ENCODE measurements at regions not wholly inside any gene's neighbourhood (a gene's known extent, or its start where the extent isn't known, plus 50 kb on each side); places are given as distances from the start of the nearest gene placed in this dataset.
"Not testable (repeated sequence)": the region's sequence is repeated elsewhere in the genome, so short reads cannot be mapped to it uniquely, and the experiment has no call there.

DNA sequence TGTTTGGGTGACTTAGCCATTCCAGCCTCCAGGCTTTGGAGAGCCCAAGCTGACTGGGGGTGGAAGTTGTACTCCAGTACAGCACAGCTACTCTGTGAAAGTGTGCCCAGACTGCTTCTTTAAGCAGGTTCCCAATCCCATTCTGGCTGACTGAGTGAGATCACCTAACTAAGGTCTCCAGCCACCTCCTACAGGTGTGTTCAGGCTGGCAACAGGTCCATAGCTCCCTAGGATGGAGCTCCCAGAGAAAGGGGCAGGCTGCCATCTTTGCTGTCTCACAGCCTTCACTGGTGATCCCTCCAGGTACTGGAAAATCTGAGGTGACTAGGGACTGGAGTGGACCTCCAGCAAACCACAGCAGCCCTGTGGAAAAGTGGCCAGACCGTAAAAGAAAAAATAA is 445.3 kb upstream of the KCNMB2 start:
- WGBS: 98% methylated on average over 1 of the region's 1 CpG
- H3K4me3 ChIP-seq (ENCODE audit: low read depth, low read length): no peak overlapping the region
- H3K27ac ChIP-seq (ENCODE audit: low read depth): no peak overlapping the region
- H3K36me3 ChIP-seq (ENCODE audit: insufficient read depth): no peaks in the 10 kb centered on the region
- no peak for DNase-seq (ENCODE audit: extremely low spot score)
- H3K4me1 ChIP-seq (ENCODE audit: insufficient read depth): no peaks in the 10 kb centered on the region

DNA sequence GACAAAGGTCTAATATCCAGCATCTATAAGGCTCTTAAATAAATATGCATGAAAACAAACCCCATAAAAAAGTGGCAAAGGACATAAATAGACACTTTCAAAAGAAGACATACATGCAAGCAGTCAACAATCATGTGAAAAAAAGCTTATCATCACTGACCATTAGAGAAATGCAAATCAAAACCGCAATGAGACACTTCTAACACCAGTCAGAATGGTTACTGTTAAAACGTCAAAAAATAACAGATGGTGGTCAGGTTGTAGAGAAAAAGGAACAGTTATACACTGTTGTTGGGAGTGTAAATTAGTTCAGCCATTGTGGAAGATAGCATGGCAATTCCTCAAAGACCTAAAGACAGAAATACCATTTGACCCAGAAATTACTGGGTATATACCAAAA is 440.7 kb upstream of the KCNMB2 start:
- Histone ChIP-seq H3K36me3 (ENCODE audit: insufficient read depth) (no peaks in the 10 kb centered on the region), H3K27ac (ENCODE audit: low read depth) (no peak overlapping the region), H3K4me1 (ENCODE audit: insufficient read depth) (no peaks in the 10 kb centered on the region), H3K4me3 (ENCODE audit: low read depth, low read length) (no peak overlapping the region)
- WGBS: 96% methylated on average over 2 of the region's 2 CpGs
- DNase-seq (ENCODE audit: extremely low spot score): no peak

DNA sequence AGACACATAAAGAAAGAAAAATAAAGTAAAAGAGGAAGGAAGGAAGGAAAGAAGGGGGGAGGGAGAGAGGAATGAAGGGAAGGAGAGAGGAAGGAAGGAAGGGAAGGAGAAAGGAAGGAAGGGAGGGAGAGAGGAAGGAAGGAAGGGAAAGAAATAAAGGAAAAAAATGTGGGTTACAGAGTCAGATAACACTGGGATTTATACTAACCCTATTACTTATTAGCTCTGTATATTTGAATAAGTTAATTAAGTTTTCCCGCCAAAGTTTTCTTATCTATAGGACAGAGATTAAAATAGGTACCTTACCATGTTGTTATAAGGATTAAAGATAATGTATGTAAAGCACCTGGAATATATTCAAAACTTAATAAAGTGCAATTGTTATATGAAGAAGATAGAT is 439.3 kb upstream of the KCNMB2 start:
- H3K4me3 ChIP-seq (ENCODE audit: low read depth, low read length): no peak overlapping the region
- no peaks in the 10 kb centered on the region for H3K36me3 ChIP-seq (ENCODE audit: insufficient read depth)
- no peaks in the 10 kb centered on the region for H3K4me1 ChIP-seq (ENCODE audit: insufficient read depth)
- no peak overlapping the region for H3K27ac ChIP-seq (ENCODE audit: low read depth)
- 95% methylated on average over 1 of the region's 1 CpG for WGBS
- DNase-seq (ENCODE audit: extremely low spot score): no peak

DNA sequence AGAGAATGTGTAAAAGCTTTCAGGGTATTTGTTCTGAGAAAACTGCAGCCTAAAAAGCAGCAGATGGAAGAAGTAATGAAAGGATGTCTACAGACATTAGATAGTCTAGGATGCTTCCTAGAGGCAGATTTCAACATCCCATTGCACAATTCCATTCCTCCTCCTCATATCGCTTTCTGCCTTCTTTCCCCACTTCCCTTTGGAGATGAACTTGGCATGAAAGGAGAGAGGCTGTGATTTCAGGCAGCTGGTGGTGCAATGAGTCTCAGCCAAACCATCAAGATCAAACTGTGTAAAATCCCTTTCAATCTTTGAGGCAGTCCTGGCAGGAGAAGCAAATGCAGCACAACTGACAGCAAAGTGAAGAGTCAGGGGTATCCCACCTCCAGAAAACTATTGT is 438.7 kb upstream of the KCNMB2 start:
- Histone ChIP-seq H3K4me3 (ENCODE audit: low read depth, low read length) (no peak overlapping the region), H3K27ac (ENCODE audit: low read depth) (no peak overlapping the region), H3K4me1 (ENCODE audit: insufficient read depth) (no peaks in the 10 kb centered on the region), H3K36me3 (ENCODE audit: insufficient read depth) (no peaks in the 10 kb centered on the region)
- 41% methylated on average over 1 of the region's 1 CpG for WGBS
- no peak for DNase-seq (ENCODE audit: extremely low spot score)

DNA sequence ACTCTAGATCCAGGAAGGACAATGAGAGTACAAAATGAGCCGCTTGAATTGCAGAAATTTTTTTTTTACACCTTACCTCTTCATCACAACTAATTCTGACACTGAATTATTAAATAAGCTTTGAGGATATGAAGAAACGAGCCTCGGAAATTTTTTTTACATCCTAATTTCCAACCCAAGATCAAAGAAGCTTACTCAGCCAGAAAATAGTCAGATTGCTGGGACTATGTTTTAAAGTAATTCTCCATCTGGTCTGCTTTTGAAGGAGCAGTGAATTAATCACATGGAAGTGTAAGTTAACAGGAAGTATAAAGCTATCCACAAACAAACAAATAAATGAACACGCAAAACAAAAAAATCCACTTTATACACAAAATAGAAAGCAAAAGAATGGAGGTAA is 437.0 kb upstream of the KCNMB2 start:
- Histone ChIP-seq H3K4me1 (ENCODE audit: insufficient read depth) (no peaks in the 10 kb centered on the region), H3K36me3 (ENCODE audit: insufficient read depth) (no peaks in the 10 kb centered on the region), H3K4me3 (ENCODE audit: low read depth, low read length) (no peak overlapping the region), H3K27ac (ENCODE audit: low read depth) (no peak overlapping the region)
- no peak for DNase-seq (ENCODE audit: extremely low spot score)
- 94% methylated on average over 4 of the region's 4 CpGs for WGBS

DNA sequence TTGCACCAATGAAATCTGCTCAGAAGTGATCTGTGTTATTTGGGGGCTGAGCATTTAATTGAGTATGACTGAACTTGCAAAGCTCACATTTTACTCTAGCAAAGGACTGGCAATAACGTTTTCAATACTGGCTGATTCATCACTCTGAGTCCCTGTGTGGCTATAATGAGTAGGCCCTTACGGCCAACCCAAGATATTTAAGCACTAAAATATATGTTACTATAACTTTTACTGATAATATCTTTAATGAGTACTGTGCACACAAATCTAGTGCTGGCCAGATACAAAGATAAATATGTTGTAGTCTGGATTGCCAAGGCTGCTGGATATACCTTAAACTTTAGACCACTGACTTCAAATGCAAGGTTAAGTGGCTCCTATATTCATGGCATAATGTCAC is 436.4 kb upstream of the KCNMB2 start:
- no peak for DNase-seq (ENCODE audit: extremely low spot score)
- H3K36me3 ChIP-seq (ENCODE audit: insufficient read depth): no peaks in the 10 kb centered on the region
- no peak overlapping the region for H3K4me3 ChIP-seq (ENCODE audit: low read depth, low read length)
- no peak overlapping the region for H3K27ac ChIP-seq (ENCODE audit: low read depth)
- WGBS: 69% methylated on average over 2 of the region's 2 CpGs
- no peaks in the 10 kb centered on the region for H3K4me1 ChIP-seq (ENCODE audit: insufficient read depth)

DNA sequence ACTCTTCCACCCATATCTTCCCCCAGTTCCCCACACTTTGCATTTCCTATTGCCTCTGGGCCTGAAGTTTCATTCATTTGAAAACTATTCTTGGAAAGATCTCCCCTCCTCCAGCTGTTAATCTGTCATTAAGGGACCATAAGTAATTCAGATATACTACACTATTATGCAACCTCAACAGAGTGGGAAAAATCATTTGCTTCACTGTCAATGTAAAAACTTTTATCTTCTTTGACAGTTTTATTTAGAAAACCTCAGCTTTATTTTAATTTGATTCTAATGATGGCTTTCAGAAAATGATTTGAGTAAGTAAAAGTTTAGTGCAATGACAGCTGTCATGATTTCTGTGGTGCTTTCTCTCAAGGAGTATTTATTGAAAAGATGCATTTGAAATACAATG is 435.3 kb upstream of the KCNMB2 start:
- Histone ChIP-seq H3K4me3 (ENCODE audit: low read depth, low read length) (no peak overlapping the region), H3K4me1 (ENCODE audit: insufficient read depth) (no peaks in the 10 kb centered on the region), H3K27ac (ENCODE audit: low read depth) (no peak overlapping the region), H3K36me3 (ENCODE audit: insufficient read depth) (no peaks in the 10 kb centered on the region)
- DNase-seq (ENCODE audit: extremely low spot score): no peak

DNA sequence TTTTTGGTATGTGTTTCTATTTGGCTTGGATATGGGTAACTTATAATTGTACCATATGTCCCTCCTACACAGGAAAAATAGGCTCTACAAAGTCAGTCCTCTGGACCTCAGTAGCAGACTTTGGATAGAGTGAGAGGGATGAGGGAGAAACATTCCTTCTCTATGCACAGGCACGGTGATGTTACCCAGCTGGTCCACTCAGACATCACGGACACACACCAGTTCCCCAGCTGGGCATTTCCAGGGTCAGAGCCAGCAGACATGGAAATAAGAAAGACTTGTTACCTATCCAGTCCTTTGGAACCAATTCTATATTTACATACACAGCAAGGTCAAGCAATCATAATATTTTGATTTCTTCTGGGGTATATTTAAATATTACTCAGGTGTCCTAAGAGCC is 433.1 kb upstream of the KCNMB2 start:
- Histone ChIP-seq H3K27ac (ENCODE audit: low read depth) (no peak overlapping the region), H3K4me3 (ENCODE audit: low read depth, low read length) (no peak overlapping the region), H3K4me1 (ENCODE audit: insufficient read depth) (no peaks in the 10 kb centered on the region), H3K36me3 (ENCODE audit: insufficient read depth) (no peaks in the 10 kb centered on the region)
- whole genome bisulfite sequencing: 71% methylated on average over 2 of the region's 2 CpGs
- DNase-seq (ENCODE audit: extremely low spot score): no peak

DNA sequence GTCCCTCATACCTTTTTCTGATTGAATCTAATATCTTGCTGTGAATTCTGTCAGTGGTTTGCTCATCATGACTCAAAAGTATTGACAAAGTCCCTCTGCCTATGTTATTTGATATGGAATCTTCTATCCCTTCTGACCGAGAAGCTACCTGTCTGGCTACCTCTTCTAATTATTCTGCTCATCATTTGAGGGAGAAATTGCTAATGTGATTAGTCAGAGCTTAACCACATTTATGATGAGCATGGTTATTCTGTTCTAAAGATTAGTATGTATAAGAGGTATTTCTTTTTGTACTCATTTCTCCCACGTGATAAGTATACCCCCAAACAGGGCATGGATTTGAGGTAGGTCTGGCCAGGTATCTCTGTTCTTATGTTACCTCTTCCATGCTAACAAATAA is 428.4 kb upstream of the KCNMB2 start:
- no peak overlapping the region for H3K4me3 ChIP-seq (ENCODE audit: low read depth, low read length)
- 90% methylated on average over 2 of the region's 2 CpGs for WGBS

DNA sequence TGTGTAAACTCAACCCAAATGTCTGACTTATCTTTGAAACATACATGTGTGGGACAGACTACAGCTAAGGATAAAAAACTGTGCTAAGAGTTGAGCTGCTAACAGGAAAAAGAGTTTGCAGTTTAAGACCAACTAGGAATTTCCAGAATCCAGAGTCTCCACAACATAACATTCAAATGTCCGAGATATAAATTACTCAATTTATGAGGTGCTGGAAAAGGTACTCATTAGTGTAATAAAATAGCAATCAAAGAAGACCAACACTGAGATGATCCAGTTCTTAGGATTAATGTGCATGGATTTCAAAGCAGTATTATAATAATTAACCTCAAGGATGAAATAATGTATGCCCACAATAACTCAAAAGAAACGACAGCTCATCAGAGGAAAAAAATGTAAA is 426.5 kb upstream of the KCNMB2 start:
- no peak overlapping the region for H3K27ac ChIP-seq (ENCODE audit: low read depth)
- no peak overlapping the region for H3K4me3 ChIP-seq (ENCODE audit: low read depth, low read length)
- WGBS: 53% methylated on average over 2 of the region's 2 CpGs
- DNase-seq (ENCODE audit: extremely low spot score): no peak
- no peaks in the 10 kb centered on the region for H3K4me1 ChIP-seq (ENCODE audit: insufficient read depth)
- H3K36me3 ChIP-seq (ENCODE audit: insufficient read depth): no peaks in the 10 kb centered on the region

More for the DNA sequence above, 428.4 kb upstream of the KCNMB2 start:
- no peak overlapping the region for H3K27ac ChIP-seq (ENCODE audit: low read depth)
- no peak for DNase-seq (ENCODE audit: extremely low spot score)
- no peaks in the 10 kb centered on the region for H3K36me3 ChIP-seq (ENCODE audit: insufficient read depth)
- H3K4me1 ChIP-seq (ENCODE audit: insufficient read depth): no peaks in the 10 kb centered on the region

DNA sequence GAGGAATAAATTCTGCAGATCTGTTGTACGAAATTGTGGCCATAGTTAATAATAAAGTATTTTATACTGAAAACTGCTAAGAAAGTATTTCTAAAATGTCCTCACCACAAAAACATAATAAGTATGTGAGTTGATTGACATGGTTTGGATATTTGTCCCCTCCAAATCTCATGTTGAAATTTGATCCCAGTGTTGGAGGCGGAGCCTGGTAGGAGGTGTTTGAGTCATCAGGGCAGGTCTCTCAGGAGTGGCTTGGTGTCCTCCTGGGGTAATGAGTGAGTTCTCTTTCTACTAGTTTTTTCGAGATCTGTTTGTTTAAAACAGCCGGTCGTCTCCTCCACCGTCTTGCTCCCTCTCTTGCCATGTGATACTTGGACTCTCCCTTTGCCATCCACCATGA is 424.1 kb upstream of the KCNMB2 start:
- Histone ChIP-seq H3K27ac (ENCODE audit: low read depth) (no peak overlapping the region), H3K36me3 (ENCODE audit: insufficient read depth) (no peaks in the 10 kb centered on the region), H3K4me3 (ENCODE audit: low read depth, low read length) (no peak overlapping the region), H3K4me1 (ENCODE audit: insufficient read depth) (no peaks in the 10 kb centered on the region)
- 97% methylated on average over 6 of the region's 6 CpGs for WGBS
- DNase-seq (ENCODE audit: extremely low spot score): no peak

DNA sequence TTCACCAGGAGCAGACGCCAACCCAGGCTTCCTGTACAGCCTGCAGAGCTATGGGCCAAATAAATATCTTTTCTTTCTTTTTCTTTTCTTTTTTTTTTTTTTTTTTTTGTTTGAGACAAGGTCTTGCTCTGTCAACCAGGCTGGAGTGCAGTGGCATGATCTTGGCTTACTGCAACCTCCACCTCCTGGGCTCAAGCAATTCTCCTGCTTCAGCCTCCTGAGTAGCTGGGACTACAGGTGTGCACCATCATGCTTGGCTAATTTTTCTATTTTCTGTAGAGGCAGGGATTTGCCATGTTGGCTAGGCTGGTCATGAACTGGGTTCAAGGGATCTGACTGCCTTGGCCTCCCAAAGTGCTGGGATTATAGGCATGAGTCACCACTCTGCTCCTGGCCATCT is 423.7 kb upstream of the KCNMB2 start:
- 98% methylated on average over 1 of the region's 1 CpG for WGBS

DNA sequence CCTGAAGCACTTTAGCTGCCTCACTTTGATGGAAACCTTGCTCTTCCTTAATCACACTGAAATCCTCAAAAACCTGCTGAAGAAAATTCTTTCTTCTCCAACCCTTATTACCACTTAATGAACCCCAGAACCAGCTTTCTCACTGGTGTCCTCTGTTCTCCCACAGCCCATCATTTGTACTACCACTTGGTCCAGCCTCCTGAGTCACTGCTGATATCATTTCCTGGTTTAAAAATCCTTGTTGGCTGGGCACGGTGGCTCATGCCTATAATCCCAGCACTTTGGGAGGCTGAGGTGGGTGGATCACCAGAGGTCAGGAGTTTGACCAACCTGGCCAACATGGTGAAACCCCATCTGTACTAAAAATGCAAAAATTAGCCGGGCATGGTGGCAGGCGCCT is 418.6 kb upstream of the KCNMB2 start:
- Histone ChIP-seq H3K4me1 (ENCODE audit: insufficient read depth) (no peaks in the 10 kb centered on the region), H3K27ac (ENCODE audit: low read depth) (no peak overlapping the region), H3K36me3 (ENCODE audit: insufficient read depth) (no peaks in the 10 kb centered on the region), H3K4me3 (ENCODE audit: low read depth, low read length) (no peak overlapping the region)
- no peak for DNase-seq (ENCODE audit: extremely low spot score)
- 94% methylated on average over 3 of the region's 3 CpGs for WGBS

More for the DNA sequence above, 423.7 kb upstream of the KCNMB2 start:
- not testable (repeated sequence) for H3K27ac ChIP-seq (ENCODE audit: low read depth); DNase-seq (ENCODE audit: extremely low spot score); H3K4me1 ChIP-seq (ENCODE audit: insufficient read depth); H3K4me3 ChIP-seq (ENCODE audit: low read depth, low read length); H3K36me3 ChIP-seq (ENCODE audit: insufficient read depth)

DNA sequence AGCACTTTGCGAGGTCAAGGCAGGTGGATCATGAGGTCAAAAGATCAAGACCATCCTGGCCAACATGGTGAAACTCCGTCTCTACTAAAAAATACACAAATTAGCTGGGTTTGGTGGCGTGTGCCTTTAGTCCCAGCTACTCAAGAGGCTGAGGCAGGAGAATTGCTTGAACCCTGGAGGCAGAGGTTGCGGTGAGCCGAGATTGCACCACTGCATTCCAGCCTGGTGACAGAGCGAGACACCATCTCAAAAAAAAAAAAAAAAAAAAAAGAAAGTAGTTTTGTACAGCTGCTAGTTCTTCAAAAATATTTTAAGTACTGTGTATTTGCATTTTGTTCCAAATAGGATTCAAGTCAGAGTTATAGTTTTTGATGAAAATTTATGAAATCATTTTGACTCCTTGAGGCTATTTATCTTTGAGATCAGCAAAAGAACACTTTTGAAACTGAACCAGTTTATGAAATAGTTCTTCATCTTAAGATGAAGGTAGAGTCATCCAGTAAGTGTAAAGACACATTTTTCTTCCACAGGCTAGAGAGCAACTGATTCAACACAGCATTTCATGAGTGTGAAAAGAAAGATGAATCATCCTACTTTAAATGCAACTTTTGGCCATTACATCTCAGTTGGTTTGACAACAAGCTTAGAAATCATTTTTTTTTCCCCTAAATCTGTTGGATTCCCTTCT is 416.5 kb upstream of the KCNMB2 start:
- not testable (repeated sequence) for H3K27ac ChIP-seq (ENCODE audit: low read depth); H3K4me1 ChIP-seq (ENCODE audit: insufficient read depth); DNase-seq (ENCODE audit: extremely low spot score); H3K4me3 ChIP-seq (ENCODE audit: low read depth, low read length); H3K36me3 ChIP-seq (ENCODE audit: insufficient read depth)
- WGBS: 89% methylated on average over 6 of the region's 6 CpGs

DNA sequence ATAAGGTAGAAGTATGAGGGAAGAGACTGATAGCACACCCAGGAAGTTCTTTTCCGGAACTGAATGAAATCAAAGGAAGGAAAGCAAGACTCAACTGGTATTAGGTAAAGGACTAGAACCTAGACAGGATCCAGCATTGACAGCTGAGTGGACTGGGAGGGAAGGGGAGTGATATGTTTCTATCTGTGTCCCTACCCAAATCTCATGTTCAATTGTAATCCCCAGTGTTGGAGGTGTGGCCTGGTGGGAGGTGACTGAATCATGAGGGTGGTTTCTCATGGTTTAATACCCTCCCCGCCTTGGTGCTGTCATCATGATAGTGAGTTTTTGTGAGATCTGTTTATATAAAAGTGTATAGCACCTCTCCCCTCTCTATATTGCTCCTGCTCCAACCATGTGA is 415.9 kb upstream of the KCNMB2 start:
- no peaks in the 10 kb centered on the region for H3K36me3 ChIP-seq (ENCODE audit: insufficient read depth)
- DNase-seq (ENCODE audit: extremely low spot score): no peak
- WGBS: 90% methylated on average over 2 of the region's 2 CpGs

More for the DNA sequence above, 415.9 kb upstream of the KCNMB2 start:
- no peak overlapping the region for H3K4me3 ChIP-seq (ENCODE audit: low read depth, low read length)
- no peak overlapping the region for H3K27ac ChIP-seq (ENCODE audit: low read depth)
- H3K4me1 ChIP-seq (ENCODE audit: insufficient read depth): no peaks in the 10 kb centered on the region

Data from urinary bladder (tissue), 3 donors.